Spleen (tissue), 7 donors: ENCODE measurements at regions not wholly inside any gene's neighbourhood (a gene's known extent, or its start where the extent isn't known, plus 50 kb on each side); places are given as distances from the start of the nearest gene placed in this dataset.

Experiments
- CTCF ChIP-seq, 11 experiments: fragments of 200-600 bp in 7 of 11; fragments of 450-650 bp in 4 of 11; sonication (generic) in 4 of 11; IDR thresholded peaks in 8 of 11; conservative IDR thresholded peaks in 3 of 11; 1 replicate in 7 of 11; 2 replicates in 4 of 11; pipeline versions ENCODE4 v1.4.0 to v1.8.0; 2016 to 2021; ENCODE audit warnings: antibody characterized with exemption in 11 of 11, inconsistent platforms in 4 of 11, mild to moderate bottlenecking in 1 of 11
- POLR2A ChIP-seq, 3 donors: fragments of 450-650 bp; IDR thresholded peaks; one replicate each; pipeline ENCODE4 v1.5.1; 2017; ENCODE audit warnings: antibody characterized with exemption in 3 of 3, mild to moderate bottlenecking in 1 of 3
- donor health status: DM: no; HTN: no; CAD: no; lungs with moderate emphysema.
- donor health status: DM: no; HTN: no; CAD: no.
- donor health status: DM: no; HTN: no; CAD: no.

GRCh38 chr10:35911954-35912353 is 269.9 kb upstream of the FZD8 start:
- TF ChIP-seq CTCF (IDR thresholded peaks at IDR 0.05 in 8 of 11, conservative IDR thresholded peaks at IDR 0.05 in 3 of 11), result no peak
- no peak for TF ChIP-seq POLR2A (IDR thresholded peaks at IDR 0.05)
